ENCODE measurements at regions not wholly inside any gene's neighbourhood (a gene's known extent, or its start where the extent isn't known, plus 50 kb on each side); places are given as distances from the start of the nearest gene placed in this dataset.

GRCh38 chr2:133854603-133855200 is 286.4 kb upstream of the NCKAP5 start:
- Histone ChIP-seq H3K56ac (replicated peaks; ENCODE audit: insufficient read length, low read depth, low read length) (no peak overlapping the region), H3K4me3 (ENCODE audit: extremely low read depth in 1 of 4, insufficient read depth in 2 of 4, low read depth in 3 of 4, low read length in 4 of 4) (no peak overlapping the region), H3K4me2 (ENCODE audit: insufficient read depth in 1 of 2, low read depth in 2 of 2, low read length in 2 of 2) (no peak overlapping the region), H4K91ac (replicated peaks; ENCODE audit: insufficient read length, low read length) (no peak overlapping the region), H3K9ac (replicated peaks in 1 of 4; ENCODE audit: extremely low read depth in 1 of 4, low read depth in 3 of 4, low read length in 3 of 4) (no peak overlapping the region), H3K4me1 (replicated peaks in 1 of 4; ENCODE audit: control insufficient read depth in 3 of 4, insufficient read depth in 4 of 4, low read length in 3 of 4) (no peaks in the 10 kb centered on the region), H3K79me1 (ENCODE audit: low read depth, low read length) (no peaks in the 10 kb centered on the region), H3K23ac (ENCODE audit: insufficient read length) (no peak overlapping the region), H4K8ac (ENCODE audit: extremely low read depth, insufficient read depth, low read length) (no peak overlapping the region), H3K27ac (ENCODE audit: low read depth, low read length) (no peak overlapping the region), H2BK12ac (ENCODE audit: low read depth, low read length) (no peak overlapping the region), H3K18ac (ENCODE audit: extremely low read depth, low read length) (no peak overlapping the region), H4K5ac (ENCODE audit: insufficient read length, low read depth, low read length) (no peak overlapping the region), H2BK5ac (ENCODE audit: low read depth, low read length) (no peak overlapping the region), H3K79me2 (ENCODE audit: control insufficient read depth in 1 of 2, insufficient read depth in 2 of 2, low read length in 2 of 2) (no peaks in the 10 kb centered on the region), H2AK5ac (ENCODE audit: low read depth, low read length) (no peak overlapping the region), H3K4ac (replicated peaks; ENCODE audit: insufficient read length, low read depth, low read length) (no peak overlapping the region), H3K14ac (ENCODE audit: insufficient read length) (no peak overlapping the region), H3K27me3 (replicated peaks in 1 of 4; ENCODE audit: control insufficient read depth in 3 of 4, extremely low read depth in 1 of 4, insufficient read depth in 3 of 4, low read length in 3 of 4) (no peaks in the 10 kb centered on the region), H3K9me3 (ENCODE audit: insufficient read depth in 2 of 2, low read depth in 1 of 2, low read length in 1 of 2) (peaks cover 9 to 12% of the 10 kb centered on the region in 2 experiments; a peak in 2 of 4 replicates), H3K23me2 (ENCODE audit: low read depth, low read length) (no peaks in the 10 kb centered on the region; the same call in 1 of the 2 replicates), H4K20me1 (replicated peaks in 1 of 2; ENCODE audit: control insufficient read depth in 1 of 2, insufficient read depth in 2 of 2, low read length in 2 of 2) (no peaks in the 10 kb centered on the region), H2BK120ac (replicated peaks; ENCODE audit: low read depth, low read length) (no peak overlapping the region), H2BK15ac (ENCODE audit: low read length) (no peak overlapping the region), H2AFZ (ENCODE audit: low read length) (no peak overlapping the region), H3K36me3 (ENCODE audit: control insufficient read depth in 2 of 4, insufficient read depth in 4 of 4, low read length in 3 of 4) (no peaks in the 10 kb centered on the region), H2BK20ac (ENCODE audit: low read length) (no peak overlapping the region)
- POLR2A ChIA-PET (ENCODE audit: partially characterized antibody) = no interaction called here
- DNase-seq (ENCODE audit: low read depth in 1 of 2, low spot score in 2 of 2) = no peak
- whole genome bisulfite sequencing, 2 experiments (ENCODE audit: extremely low coverage in 1 of 2, insufficient coverage in 1 of 2, insufficient read length in 1 of 2, insufficient replicate concordance in 2 of 2, low coverage in 1 of 2, low lambda C conversion rate in 2 of 2, missing lambda C conversion rate in 1 of 2) = 99% methylated on average over 5 of the region's 5 CpGs; no CpG with 5 or more reads in 1 of the 2 experiments
- no peak for FAIRE-seq
- CTCF ChIA-PET (ENCODE audit: partially characterized antibody) = interaction anchor here (1.2 to 1.4 kb wide), 2 partner anchors 10 kb away, joined by 7 read pairs; no protein-coding TSS in a partner anchor
- no peak for TF ChIP-seq SUZ12 (IDR thresholded peaks at IDR 0.05; ENCODE audit: low read length)
- no peak for TF ChIP-seq TEAD4 (IDR thresholded peaks at IDR 0.05; ENCODE audit: low read depth, low read length)
- no peak for TF ChIP-seq GTF2F1 (IDR thresholded peaks at IDR 0.05; ENCODE audit: borderline replicate concordance, low read depth, low read length)
- no peak for TF ChIP-seq MAX (IDR thresholded peaks at IDR 0.05)
- no peak for TF ChIP-seq HDAC6 (IDR thresholded peaks at IDR 0.05; ENCODE audit: low read depth, low read length)
- no peak for TF ChIP-seq TCF12 (IDR thresholded peaks at IDR 0.05; ENCODE audit: low read depth, low read length)
- TF ChIP-seq YY1 (IDR thresholded peaks at IDR 0.05; ENCODE audit: low read depth, low read length) = no peak
- TF ChIP-seq EGR1 (IDR thresholded peaks at IDR 0.05; ENCODE audit: borderline replicate concordance, low read depth, low read length) = no peak
- TF ChIP-seq BACH1 (IDR thresholded peaks at IDR 0.05; ENCODE audit: low read length) = no peak
- no peak for TF ChIP-seq ZNF274 (IDR thresholded peaks at IDR 0.05; ENCODE audit: borderline replicate concordance, extremely low read depth, low read length)
- no peak for TF ChIP-seq SRF (IDR thresholded peaks at IDR 0.05; ENCODE audit: low read depth, low read length)

Measured in H1 (cell line).